ENCODE measurements at regions not wholly inside any gene's neighbourhood (a gene's known extent, or its start where the extent isn't known, plus 50 kb on each side); places are given as distances from the start of the nearest gene placed in this dataset.

DNA sequence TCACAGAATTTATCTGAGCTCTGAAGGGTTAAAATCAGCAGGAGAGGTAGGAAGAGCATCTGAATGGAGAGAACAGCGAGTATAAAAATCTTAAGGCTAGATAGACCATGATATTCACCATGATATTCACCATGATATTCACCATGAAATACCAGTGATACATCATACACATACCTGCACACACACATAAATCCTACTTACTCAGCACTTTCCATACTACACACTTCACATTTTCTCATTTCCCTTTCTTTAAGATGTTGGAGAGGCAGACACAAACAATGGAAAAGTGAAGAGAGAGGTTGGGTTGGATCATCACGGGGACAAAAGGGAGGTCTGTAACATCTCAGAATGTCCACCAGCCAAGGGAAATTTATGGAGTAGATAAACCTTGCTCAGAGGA is 66.4 kb upstream of the ATP10B start:
- TF ChIP-seq CTCF (IDR thresholded peaks at IDR 0.05) (no peak), POLR2A (IDR thresholded peaks at IDR 0.05) (no peak)

Measured in adrenal gland (tissue), 5 donors.